Skeletal muscle tissue (tissue), 3 donors: ENCODE measurements at regions not wholly inside any gene's neighbourhood (a gene's known extent, or its start where the extent isn't known, plus 50 kb on each side); places are given as distances from the start of the nearest gene placed in this dataset.
"Not testable (repeated sequence)": the region's sequence is repeated elsewhere in the genome, so short reads cannot be mapped to it uniquely, and the experiment has no call there.

ENCODE experiments used
- H3K27ac ChIP-seq: one replicate; pipeline ENCODE4 v1.7.0; 2013; ENCODE audit warnings: mild to moderate bottlenecking, low read depth, low read length, inconsistent platforms
- H3K27me3 ChIP-seq, 3 donors: one replicate each; pipeline ENCODE4 v1.7.0; 2013; ENCODE audit warnings: low read length in 3 of 3; ENCODE audit not compliant: control insufficient read depth in 3 of 3, insufficient read depth in 3 of 3
- H3K36me3 ChIP-seq, 3 donors: one replicate each; pipeline ENCODE4 v1.7.0; 2013; ENCODE audit warnings: low read length in 3 of 3; ENCODE audit not compliant: control insufficient read depth in 3 of 3, insufficient read depth in 3 of 3
- H3K4me1 ChIP-seq, 3 donors: one replicate each; pipeline ENCODE4 v1.7.0; 2013; ENCODE audit warnings: low read length in 3 of 3, mild to moderate bottlenecking in 3 of 3; ENCODE audit not compliant: control insufficient read depth in 3 of 3, insufficient read depth in 3 of 3
- H3K4me3 ChIP-seq, 3 donors: one replicate each; pipeline ENCODE4 v1.7.0; 2013; ENCODE audit warnings: low read length in 3 of 3
- H3K9ac ChIP-seq, 3 donors: one replicate each; pipeline ENCODE4 v1.7.0; 2013; ENCODE audit warnings: low read length in 3 of 3, mild to moderate bottlenecking in 3 of 3, moderate library complexity in 2 of 3, low read depth in 1 of 3
- H3K9me3 ChIP-seq, 3 donors: one replicate each; pipeline ENCODE4 v1.7.0; 2013; ENCODE audit warnings: low read length in 3 of 3; ENCODE audit not compliant: control insufficient read depth in 3 of 3
- donor health status: Osteomylitis.

GRCh38 chr1:29391362-29391880, 155.1 kb downstream of the PTPRU start:
- Histone ChIP-seq H3K4me1 (peaks cover 0 to 4% (median 4%) of the 10 kb centered on the region in 3 donors), H3K9me3 (no peaks in the 10 kb centered on the region), H3K9ac (no peak overlapping the region), H3K36me3 (no peaks in the 10 kb centered on the region), H3K27ac (no peak overlapping the region), H3K27me3 (peaks cover 3 to 30% (median 19%) of the 10 kb centered on the region in 3 donors), H3K4me3 (no peak overlapping the region)

DNA sequence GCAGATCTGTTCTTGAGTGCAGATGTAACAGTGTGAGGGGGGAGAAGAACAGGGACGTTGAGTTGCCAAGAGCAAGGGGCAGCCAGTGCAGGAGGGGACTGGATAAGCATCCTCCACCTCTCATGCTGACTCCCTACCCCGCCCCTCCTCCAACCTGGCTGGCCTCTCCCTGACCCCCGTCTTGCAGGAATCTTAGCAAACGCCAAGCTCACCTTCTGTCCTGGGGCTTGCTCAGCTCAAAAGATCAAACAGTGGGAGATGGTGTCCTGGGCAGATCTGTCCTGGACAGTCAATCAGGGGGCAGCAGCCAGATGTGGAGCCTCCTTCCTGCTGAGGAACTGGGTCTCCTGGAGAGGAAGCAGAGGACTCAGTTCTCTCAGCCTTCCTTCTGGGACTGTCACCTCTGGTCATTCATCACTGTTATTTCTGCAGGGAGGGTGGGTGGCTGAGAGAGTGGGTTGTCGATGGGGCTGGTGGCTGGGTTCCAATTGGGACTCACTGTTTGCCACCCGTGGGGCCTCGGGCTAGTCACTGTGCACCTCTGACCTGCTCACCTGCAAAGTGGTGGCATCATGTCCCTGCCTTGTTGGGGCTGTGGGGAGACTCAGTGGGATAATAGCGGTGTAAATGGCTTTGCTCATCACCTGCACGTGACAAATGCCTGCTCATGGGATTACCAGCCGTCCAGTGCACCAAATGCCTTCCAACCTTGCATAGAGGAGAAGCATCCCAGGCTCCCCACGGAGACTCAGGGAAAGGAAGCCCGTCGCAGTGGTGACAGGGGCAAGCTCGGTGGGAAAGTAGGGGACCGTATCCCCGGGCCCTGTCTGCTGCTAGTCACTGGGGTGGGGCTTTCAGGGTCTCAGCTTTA, 154.4 kb downstream of the PTPRU start:
- H3K27ac ChIP-seq: no peak overlapping the region
- H3K36me3 ChIP-seq: no peaks in the 10 kb centered on the region
- no peaks in the 10 kb centered on the region for H3K9me3 ChIP-seq
- H3K9ac ChIP-seq: no peak overlapping the region
- no peak overlapping the region for H3K4me3 ChIP-seq
- H3K4me1 ChIP-seq: peaks cover 0 to 3% (median 2%) of the 10 kb centered on the region in 3 donors
- peaks cover 9 to 27% (median 19%) of the 10 kb centered on the region in 3 donors for H3K27me3 ChIP-seq

GRCh38 chr1:29390075-29390474, 153.8 kb downstream of the PTPRU start:
- Histone ChIP-seq H3K9ac (no peak overlapping the region), H3K9me3 (no peaks in the 10 kb centered on the region), H3K36me3 (no peaks in the 10 kb centered on the region), H3K27ac (no peak overlapping the region), H3K4me1 (no peaks in the 10 kb centered on the region), H3K27me3 (peaks cover 13 to 29% (median 23%) of the 10 kb centered on the region in 3 donors), H3K4me3 (no peak overlapping the region)

DNA sequence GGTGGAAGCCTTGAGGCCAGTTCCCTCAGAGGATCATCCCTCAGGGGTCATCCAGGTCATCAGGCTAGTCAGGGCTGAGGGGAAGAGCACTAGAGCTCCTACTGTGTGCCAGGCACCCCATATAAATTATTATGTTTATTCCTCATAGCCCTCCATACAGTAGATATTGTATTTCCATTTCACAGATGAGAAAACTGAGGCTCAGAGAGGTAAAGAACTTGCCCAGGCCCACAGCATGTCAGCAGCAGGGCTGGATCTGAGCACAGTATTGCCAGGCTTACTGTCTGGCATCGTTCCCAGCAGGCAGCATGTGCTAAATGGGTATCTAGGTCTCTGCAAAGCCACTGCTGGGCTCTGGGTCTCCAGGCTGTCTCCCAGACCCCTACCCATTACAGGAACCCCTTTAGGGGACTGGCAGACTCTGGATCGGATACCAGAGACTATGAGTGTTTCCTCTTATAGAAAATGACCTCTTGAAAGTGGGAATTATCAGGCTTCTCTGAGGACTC, 153.3 kb downstream of the PTPRU start:
- Histone ChIP-seq H3K4me1 (no peaks in the 10 kb centered on the region), H3K4me3 (no peak overlapping the region), H3K9ac (no peak overlapping the region), H3K27me3 (peaks cover 16 to 32% (median 28%) of the 10 kb centered on the region in 3 donors), H3K27ac (no peak overlapping the region), H3K36me3 (no peaks in the 10 kb centered on the region), H3K9me3 (no peaks in the 10 kb centered on the region)

DNA sequence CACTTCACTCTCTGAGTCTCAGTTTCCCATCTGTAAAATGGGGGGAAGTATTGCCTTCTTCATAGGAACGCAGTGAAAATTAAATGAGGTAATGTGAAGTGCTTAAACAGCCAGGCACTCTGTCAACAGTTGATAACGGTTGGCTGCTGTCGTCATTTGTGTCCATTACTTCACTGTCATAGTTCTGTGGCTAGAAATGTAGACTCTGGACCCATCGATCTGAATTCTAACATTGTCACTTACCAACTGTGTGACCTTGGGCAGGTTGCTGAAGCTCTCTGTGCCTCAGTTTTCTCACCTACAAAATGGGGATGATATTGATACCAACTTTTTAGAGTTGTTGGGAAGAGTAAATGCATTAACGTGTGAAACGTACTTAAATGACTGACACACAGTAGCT, 152.6 kb downstream of the PTPRU start:
- peaks cover 21 to 38% (median 35%) of the 10 kb centered on the region in 3 donors for H3K27me3 ChIP-seq
- H3K9ac ChIP-seq: no peak overlapping the region

DNA sequence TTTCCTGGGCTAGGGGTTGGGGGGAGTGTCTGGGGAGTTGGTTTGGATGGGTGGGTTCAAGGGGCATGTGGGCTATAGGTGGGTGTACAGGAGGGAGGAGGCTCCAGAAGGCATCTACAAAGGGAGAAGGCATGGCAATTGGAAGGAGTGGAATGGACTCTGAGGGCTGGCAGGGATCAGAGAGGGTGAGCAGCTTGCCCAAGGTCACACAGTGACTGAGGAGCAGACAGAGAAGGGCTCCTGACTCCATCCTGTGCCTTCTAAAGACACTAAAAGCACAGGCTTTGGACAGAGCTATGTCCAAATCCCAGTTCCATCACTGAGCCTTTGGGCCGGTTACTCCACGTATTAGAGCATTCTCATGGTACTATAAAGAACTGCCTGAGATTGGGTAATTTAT, 151.8 kb downstream of the PTPRU start:
- H3K27me3 ChIP-seq: peaks cover 18 to 42% (median 41%) of the 10 kb centered on the region in 3 donors
- H3K4me1 ChIP-seq: no peaks in the 10 kb centered on the region
- no peak overlapping the region for H3K27ac ChIP-seq
- no peak overlapping the region for H3K4me3 ChIP-seq
- no peaks in the 10 kb centered on the region for H3K36me3 ChIP-seq
- no peaks in the 10 kb centered on the region for H3K9me3 ChIP-seq
- H3K9ac ChIP-seq: no peak overlapping the region

More for the DNA sequence above, 152.6 kb downstream of the PTPRU start:
- Histone ChIP-seq H3K9me3 (no peaks in the 10 kb centered on the region), H3K27ac (no peak overlapping the region), H3K4me3 (no peak overlapping the region), H3K36me3 (no peaks in the 10 kb centered on the region), H3K4me1 (no peaks in the 10 kb centered on the region)

DNA sequence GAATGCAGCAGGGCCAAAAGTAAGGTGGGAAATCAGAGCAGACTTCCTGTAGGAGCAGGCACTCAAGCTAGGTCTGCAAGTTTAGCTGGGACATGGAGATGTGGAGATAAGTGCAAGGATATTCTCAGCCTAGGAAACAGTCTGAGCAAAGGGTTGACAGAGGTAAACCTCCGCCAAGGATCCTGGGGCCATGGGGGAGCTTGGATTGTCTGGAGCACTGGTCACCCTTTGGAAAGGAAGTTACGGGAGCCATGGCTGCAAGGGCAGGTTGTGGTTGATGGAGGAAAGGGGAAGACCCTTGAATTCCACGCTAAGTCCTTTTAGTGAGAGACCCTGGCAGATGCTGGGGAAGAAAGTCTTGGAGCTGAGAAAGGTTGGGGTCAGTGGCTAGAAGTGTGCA, 150.9 kb downstream of the PTPRU start:
- no peak overlapping the region for H3K4me3 ChIP-seq
- H3K9me3 ChIP-seq: no peaks in the 10 kb centered on the region
- no peak overlapping the region for H3K9ac ChIP-seq
- peaks cover 21 to 50% (median 38%) of the 10 kb centered on the region in 3 donors for H3K27me3 ChIP-seq
- H3K4me1 ChIP-seq: no peaks in the 10 kb centered on the region
- no peaks in the 10 kb centered on the region for H3K36me3 ChIP-seq
- H3K27ac ChIP-seq: no peak overlapping the region

DNA sequence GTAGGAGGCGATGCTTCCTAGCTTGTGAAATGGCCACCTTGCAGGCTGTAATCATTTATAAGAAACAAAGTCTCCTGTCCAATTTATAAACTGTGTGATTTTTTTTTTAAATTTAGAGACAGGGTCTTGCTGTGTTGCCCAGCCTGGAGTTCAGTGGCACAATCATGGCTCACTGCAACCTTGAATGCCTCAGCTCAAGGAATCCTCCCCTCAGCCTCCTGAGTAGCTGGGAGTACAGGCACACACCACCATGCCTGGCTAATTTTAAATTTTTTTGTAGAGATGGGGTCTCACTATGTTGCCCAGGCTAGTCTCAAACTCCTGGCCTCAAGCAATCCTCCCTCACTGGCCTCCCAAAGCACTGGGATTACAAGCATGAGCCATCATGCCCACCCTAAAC, 150.1 kb downstream of the PTPRU start:
- not testable (repeated sequence) for H3K27ac ChIP-seq, H3K9me3 ChIP-seq

GRCh38 chr1:29385966-29386365, 149.6 kb downstream of the PTPRU start:
- Histone ChIP-seq H3K36me3 (no peaks in the 10 kb centered on the region), H3K9ac (no peak overlapping the region), H3K4me1 (no peaks in the 10 kb centered on the region), H3K4me3 (no peak overlapping the region), H3K27me3 (peaks cover 21 to 53% (median 30%) of the 10 kb centered on the region in 3 donors), H3K27ac (no peak overlapping the region), H3K9me3 (no peaks in the 10 kb centered on the region)

More for the DNA sequence above, 150.1 kb downstream of the PTPRU start:
- H3K4me1 ChIP-seq, H3K4me3 ChIP-seq, H3K9ac ChIP-seq, H3K36me3 ChIP-seq: not testable (repeated sequence)
- H3K27me3 ChIP-seq: peaks cover 21 to 53% (median 34%) of the 10 kb centered on the region in 3 donors

DNA sequence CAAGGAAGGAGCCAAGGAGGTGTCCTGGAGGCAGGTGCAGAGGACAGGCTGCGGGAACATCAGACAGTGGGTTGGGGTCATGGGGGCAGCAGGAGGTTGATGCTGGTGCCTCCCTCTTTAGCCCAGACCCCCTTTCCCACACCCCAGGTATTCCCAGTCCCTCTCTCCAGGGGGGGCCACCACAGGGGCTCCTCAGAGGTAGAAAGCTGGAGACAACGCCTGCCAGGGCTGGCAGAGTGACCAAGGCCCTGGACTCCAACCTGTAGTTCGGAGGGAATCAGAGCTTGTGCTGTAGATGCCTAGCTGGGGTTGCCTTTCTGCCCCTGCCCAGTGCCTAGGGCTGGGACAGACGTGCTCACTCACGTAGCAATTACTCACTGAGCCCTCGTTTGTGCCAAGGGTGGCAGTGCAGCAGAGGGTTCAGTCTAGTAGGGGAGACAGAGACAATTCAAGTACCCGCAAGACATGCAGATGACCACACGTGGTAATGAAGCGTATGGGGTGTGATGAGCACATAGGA, 148.2 kb downstream of the PTPRU start:
- Histone ChIP-seq H3K36me3 (no peaks in the 10 kb centered on the region), H3K4me3 (no peak overlapping the region), H3K9me3 (peaks cover 0 to 3% (median 0%) of the 10 kb centered on the region in 3 donors), H3K9ac (no peak overlapping the region), H3K27me3 (peaks cover 21 to 42% (median 25%) of the 10 kb centered on the region in 3 donors), H3K27ac (no peak overlapping the region), H3K4me1 (no peaks in the 10 kb centered on the region)
